NCI-H2196 treated with DMSO at 0.1 percent for 48 hours (cell line): ENCODE measurements at regions not wholly inside any gene's neighbourhood (a gene's known extent, or its start where the extent isn't known, plus 50 kb on each side); places are given as distances from the start of the nearest gene placed in this dataset.

Experiments
- DNase-seq: peaks from one replicate; lab custom pipeline; 2025; ENCODE audit not compliant: unreplicated experiment; lab: John Stamatoyannopoulos, UW

DNA sequence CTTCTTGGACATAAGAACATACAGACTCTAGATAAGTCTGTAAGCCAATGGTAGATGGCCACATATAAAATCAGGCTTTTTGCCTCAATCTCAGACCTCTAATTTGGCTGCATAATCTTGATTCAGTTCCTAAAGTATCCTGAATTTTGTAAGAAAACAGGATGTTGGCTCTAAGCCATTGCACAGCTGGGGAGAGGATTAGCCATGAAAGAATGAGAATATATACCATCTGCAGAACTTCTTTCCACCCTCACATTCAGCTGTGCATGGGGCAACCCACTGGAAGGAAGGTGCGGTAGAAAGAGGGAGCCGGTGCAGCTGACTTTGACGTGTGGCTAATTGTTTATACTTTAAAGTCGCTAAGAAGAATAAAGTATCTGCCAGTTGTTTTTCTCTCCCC, 1061.6 kb upstream of the FAM98A start:
- no peak for DNase-seq

DNA sequence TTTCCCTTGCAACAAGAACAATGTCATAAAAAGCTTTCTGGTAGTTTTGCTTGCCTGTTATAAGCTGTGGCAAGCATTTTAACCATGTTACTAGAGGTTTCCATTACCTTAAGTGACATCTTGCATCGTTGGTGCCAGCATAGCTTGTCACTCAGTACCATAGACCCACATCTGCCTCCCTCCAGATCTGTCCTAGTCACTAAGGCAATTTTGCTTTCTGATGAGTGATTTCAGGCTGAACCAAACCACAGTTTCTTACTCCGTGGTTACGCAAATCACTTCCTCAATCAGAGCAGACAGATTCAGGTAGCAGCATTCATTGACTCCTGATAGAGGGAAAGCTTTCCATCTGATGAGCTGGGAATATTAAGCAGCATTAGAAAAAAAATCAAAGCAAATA, 1057.5 kb upstream of the FAM98A start:
- no peak for DNase-seq

DNA sequence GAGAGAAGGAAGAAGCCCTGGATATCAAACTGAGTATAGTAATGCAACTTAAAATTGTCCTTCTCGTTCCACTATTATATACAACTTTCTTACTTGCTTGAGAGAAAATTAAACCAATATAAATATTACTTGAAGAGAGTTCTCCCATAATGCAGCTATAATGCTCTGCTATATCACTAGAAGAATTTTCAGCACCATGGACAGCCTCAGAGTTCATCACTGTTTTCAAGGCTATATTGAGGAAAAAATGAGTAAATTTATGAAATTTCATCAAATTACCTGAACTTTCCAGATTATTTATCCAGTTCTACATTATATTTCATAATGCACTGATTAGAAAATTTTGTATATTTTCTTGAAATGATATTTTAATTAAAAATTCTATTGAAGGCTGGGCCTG, 1053.5 kb upstream of the FAM98A start:
- DNase-seq, result no peak

DNA sequence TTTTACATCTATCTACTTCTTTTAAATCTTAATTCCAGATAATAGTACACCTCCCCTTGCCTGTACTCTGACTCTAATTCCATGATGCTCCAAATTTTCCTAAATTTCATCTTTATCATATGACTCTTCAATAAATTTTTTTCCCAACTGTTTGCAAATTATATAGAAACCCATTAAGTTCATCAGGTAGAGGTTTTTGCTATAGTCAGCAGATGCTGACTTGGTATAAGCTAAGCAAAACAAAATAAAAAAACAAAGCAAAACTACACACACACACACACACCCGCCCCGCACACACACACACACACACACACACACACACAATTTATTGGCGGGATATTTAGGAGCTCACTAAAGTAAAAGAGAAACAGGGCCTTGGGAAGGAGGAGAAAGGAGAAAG, 1047.8 kb upstream of the FAM98A start:
- DNase-seq, result no peak

GRCh38 chr2:34632327-34632726, 1033.2 kb upstream of the FAM98A start:
- no peak for DNase-seq

DNA sequence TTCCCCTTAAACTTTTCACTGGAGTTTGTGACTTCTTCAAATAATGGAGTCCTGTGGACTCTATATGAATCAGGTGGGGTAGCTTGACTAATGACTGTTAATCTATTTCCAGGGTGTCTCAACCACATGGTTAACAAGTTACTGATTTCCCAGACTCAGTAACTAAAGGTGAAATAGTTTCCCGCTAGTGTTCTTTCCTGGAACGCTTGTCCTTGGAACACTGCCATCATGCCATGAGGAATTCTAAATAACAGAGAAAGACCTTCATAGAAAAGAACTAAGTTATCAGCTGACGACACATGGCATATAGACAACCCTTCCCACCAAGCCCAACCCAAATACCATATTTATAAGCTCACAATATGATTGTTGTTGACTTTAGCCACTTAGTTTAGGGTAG, 1027.9 kb upstream of the FAM98A start:
- no peak for DNase-seq

DNA sequence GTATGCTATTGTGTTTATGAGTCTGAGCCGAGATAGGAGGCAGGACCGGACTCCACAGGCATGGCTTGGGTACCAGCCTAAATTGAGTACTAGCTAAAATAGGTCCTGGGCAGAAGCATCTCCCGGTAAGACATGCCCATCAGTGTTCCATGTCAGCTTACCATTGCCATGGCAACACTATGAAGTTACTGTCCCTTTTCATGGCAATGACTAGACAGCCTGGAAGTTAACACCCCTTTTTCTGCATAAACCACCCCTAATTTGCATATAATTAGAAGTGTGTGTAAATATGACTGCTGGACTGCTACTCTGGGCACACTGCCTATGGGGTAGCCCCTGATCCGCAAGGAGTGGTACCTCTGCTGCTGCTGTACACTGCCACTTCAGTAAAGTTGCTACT, 1005.1 kb upstream of the FAM98A start:
- no peak for DNase-seq

GRCh38 chr2:34602262-34602661, 1003.2 kb upstream of the FAM98A start:
- no peak for DNase-seq

DNA sequence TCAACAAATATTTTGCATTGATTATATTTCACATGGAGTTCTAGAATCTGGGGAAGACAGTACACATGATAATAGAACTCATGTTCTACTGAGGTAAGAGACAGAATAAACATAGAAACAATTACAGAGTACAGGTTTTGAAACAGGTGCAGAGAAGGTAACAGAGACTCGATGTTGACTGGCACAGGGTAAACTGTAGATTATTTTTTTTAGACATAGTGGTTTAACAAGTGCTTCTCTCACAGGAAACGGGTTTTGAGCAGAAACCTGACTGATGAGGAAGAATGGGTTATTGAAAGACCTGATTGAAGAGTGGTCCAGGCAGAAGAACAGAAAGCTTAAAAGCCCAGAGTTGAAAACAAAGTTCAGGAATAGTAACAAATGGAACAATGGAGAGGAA, 1002.5 kb upstream of the FAM98A start:
- no peak for DNase-seq

- DNase-seq, result no peak
These were observed 979.5 kb upstream of the FAM98A start for GRCh38 chr2:34578641-34579040.

GRCh38 chr2:34570266-34570872, 971.3 kb upstream of the FAM98A start:
- DNase-seq, result no peak

DNA sequence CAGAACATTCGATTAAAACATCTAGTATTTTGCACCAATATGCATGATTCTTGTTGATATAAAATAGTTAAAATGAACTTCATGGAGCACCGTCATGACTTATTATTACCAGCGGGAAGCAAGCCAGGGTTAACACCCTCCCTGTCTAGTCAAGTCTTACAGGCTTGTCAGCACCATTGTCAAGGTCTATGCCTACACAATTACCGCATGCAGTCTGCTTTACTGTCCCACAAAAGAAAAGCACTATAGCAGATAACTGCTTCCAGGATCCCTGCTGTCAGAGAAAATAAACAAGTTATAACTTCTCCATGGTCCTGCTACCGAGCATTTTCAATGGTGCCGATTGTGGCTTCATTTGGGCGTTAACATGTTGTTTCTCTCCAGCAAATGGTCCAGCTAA, 968.0 kb upstream of the FAM98A start:
- DNase-seq, result no peak

DNA sequence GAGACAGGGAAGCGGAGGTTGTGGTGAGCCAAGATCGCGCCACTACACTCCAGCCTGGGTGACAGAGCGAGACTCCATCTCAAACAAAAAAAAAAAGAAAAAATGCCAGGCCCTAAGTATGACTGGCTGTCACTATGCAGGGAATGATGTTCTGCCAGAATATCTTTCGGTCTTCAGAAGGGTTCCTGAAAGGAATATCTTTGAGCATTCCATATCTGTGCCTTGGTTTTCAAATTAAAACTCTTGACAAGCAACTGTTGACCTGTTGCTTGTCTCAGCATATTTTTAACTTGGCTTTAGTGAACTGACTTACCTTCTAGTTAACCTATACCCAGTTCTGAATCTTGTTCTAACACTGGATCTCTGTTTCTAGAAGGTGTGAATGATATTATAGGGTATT, 953.2 kb upstream of the FAM98A start:
- no peak for DNase-seq

- no peak for DNase-seq
These were observed 950.7 kb upstream of the FAM98A start for GRCh38 chr2:34549710-34550345.

DNA sequence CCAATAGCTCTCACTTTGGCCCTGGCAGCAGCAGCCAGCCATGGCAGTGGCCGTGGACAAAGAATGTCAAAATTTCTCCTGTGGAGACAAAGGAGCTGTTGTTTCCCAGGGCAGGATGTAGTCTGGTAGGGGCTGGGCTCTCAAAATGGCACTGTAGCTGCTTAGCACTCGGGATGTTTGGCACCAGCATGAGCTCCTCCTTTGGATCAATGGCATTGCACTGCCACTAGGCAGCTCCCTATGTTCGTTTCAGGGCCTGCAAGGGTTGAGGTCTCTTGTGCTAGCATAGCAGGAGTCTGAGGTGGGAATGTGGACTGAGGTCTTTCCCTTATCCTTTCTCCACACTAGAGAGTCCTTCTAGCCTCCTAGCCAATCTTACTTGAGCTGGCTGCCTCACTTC, 948.8 kb upstream of the FAM98A start:
- DNase-seq, result no peak

DNA sequence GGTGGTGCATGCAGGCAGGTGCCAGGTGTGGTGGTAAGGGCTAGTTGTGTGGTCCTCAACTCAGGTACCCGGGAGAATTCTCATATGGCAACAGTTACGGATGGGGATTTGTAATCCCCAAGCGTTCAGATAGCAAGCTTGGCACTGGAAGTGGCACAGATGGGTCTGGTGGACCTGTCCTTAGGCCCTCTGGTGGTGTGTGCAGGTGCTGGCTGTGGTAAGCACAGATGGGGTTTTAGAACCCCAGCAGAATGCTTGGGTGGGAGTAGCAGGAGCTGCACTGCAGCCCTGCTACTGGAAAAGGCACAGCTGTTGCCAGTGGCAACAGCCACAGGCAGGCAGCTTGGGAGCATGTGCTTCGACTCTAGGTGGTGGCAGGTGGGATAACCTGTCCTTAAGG, 948.2 kb upstream of the FAM98A start:
- no peak for DNase-seq

DNA sequence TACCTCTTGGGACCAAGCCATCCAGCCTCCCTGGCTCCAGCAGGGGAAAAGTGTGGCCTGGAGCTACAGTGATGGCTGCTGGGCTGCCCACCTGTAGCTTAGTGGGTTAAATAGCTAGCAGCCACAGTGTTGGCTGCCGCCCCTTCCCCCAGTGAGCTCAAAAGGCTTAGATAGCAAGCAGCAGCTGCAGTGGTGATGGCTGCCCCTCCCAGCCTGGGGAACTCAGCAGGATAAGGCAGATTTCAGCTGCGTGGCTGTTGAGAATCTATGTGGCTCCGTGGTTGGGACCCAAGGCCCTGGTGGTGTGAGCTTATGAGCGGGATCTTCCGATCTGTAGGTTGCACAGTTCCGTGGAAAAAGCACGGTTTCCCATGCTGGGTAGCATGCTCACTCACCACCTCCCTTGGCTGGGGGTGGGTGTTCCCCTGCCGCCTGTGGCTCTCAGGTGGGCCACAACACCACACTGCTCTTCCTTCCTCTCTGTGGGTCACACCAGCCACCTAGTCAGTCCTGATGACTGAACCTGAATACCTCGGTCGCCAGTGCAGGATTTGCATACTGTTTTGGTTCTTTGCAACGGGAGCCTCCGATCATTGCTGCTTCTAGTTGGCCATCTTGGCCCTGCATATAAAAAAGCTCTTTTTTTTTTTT, 946.5 kb upstream of the FAM98A start:
- no peak for DNase-seq

GRCh38 chr2:34534761-34535160, 935.7 kb upstream of the FAM98A start:
- DNase-seq, result no peak

DNA sequence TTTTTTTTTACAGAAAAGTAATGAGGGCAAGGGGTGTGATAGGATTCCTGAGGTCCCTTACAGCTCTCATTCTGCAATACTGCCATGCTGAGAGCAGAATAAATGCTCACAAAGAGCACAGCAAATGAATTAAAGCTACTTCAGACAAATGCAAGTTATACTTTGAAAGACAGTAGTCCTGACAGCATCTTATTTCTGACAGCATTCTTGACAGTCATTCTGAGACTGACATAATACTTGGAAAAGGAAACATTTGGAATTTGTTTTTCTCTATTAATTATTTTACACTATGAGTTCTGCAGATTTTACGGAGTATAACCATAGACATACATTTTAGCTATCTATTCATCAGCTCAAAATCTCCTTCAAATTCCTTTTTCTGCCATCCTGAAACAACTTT, 935.2 kb upstream of the FAM98A start:
- DNase-seq, result no peak

- DNase-seq, result no peak
These were observed 934.6 kb upstream of the FAM98A start for GRCh38 chr2:34533585-34534183.

DNA sequence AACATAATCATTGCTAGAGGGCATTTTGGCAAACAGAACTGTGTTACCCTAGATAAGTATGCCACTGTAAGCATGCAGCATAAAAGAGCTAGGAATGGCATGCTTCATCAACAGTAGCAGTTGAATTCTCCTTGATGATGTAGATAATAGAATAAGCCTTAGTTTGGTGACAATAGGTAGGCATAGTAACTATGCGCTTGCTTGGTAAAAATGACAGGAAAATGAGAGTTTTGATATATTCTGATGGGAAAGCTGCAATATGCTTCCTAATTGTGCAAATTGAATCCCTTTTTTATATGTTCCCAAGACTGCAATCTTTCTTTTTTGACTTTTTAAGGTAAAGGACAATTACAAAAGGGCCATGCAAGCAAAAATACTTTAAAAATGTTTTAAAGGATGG, 930.9 kb upstream of the FAM98A start:
- no peak for DNase-seq

DNA sequence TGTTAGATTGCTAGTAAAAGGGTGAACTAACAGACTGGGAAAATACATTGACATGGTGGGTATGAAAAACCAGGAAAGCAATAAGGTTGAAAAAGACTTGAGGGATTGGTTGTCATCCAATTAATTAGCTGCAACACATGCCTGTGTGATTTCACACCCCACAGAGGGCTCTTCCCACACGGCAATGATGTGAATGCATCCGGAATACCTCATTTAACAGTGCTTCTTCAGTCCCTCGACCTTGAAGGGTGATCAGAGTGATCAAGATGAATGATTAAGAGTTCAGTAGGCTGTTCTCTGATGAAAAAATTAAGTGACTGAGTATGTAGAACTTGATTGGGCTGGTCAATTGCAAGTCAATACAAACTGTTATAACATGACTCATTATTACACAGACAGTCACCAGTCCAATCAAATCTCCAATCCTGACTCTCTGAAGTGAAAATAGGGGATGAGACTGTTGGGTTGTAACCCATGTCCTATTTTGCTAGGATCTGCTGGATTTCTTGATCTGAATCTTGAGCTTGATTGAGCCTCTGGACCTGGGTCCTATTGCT, 924.9 kb upstream of the FAM98A start:
- DNase-seq, result no peak
